Prostate gland (tissue), 2 donors: ENCODE measurements at regions not wholly inside any gene's neighbourhood (a gene's known extent, or its start where the extent isn't known, plus 50 kb on each side); places are given as distances from the start of the nearest gene placed in this dataset.

Source experiments
- DNase-seq: peaks from one replicate; pipeline ENCODE4 v3.0.0-alpha.2; 2019; ENCODE audit warnings: low spot score
- H3K27ac ChIP-seq, 2 donors: fragments of 200-600 bp; sonication (generic); 2 replicates each; pipeline ENCODE4 v1.5.1; 2017 to 2019
- H3K27me3 ChIP-seq: fragments of 200-600 bp; sonication (generic); replicated peaks from 2 replicates; pipeline ENCODE4 v1.5.1; 2019; ENCODE audit not compliant: insufficient read depth
- H3K36me3 ChIP-seq, 2 donors: fragments of 200-600 bp; sonication (generic); 1 replicate in 1 of 2; 2 replicates in 1 of 2; pipeline versions ENCODE4 v1.5.1 to v1.8.1; 2017 to 2019
- H3K4me1 ChIP-seq: fragments of 200-600 bp; sonication (generic); replicated peaks from 2 replicates; pipeline ENCODE4 v1.5.1; 2019
- H3K4me3 ChIP-seq, 2 donors: fragments of 200-600 bp; sonication (generic); 2 replicates each; pipeline ENCODE4 v1.5.1; 2017 to 2019
- H3K9me3 ChIP-seq: fragments of 200-600 bp; sonication (generic); 2 replicates; pipeline ENCODE4 v1.5.1; 2017
- POLR2A ChIP-seq: fragments of 450-650 bp; IDR thresholded peaks from one replicate; pipeline ENCODE4 v1.6.1; 2016; ENCODE audit warnings: antibody characterized with exemption, mild to moderate bottlenecking
- POLR2AphosphoS5 ChIP-seq: sonication (generic); formaldehyde crosslinking; IDR thresholded peaks from one replicate; pipeline ENCODE4 v1.6.1; 2017; ENCODE audit warnings: antibody characterized with exemption
- WGBS: methylation state at CpG from one replicate; pipeline ENCODE4 v1.1.5; 2018; 5-methylcytosine and 5-hydroxymethylcytosine counted together
- intact Hi-C: fragments of 100-400 bp; cut with DNase I; formaldehyde crosslinking; loops from one replicate; pipeline ENCODE4 v1.14.2; 2022
- TF ChIP-seq, protein P1 (sequence below), 4 experiments: fragments of 200-600 bp in 2 of 4; fragments of 450-650 bp in 2 of 4; sonication (generic) in 2 of 4; IDR thresholded peaks; 1 replicate in 3 of 4; 2 replicates in 1 of 4; pipeline ENCODE4 v1.5.1; 2016 to 2019; ENCODE audit warnings: antibody characterized with exemption in 4 of 4, mild to moderate bottlenecking in 2 of 4, moderate library complexity in 2 of 4

DNA sequence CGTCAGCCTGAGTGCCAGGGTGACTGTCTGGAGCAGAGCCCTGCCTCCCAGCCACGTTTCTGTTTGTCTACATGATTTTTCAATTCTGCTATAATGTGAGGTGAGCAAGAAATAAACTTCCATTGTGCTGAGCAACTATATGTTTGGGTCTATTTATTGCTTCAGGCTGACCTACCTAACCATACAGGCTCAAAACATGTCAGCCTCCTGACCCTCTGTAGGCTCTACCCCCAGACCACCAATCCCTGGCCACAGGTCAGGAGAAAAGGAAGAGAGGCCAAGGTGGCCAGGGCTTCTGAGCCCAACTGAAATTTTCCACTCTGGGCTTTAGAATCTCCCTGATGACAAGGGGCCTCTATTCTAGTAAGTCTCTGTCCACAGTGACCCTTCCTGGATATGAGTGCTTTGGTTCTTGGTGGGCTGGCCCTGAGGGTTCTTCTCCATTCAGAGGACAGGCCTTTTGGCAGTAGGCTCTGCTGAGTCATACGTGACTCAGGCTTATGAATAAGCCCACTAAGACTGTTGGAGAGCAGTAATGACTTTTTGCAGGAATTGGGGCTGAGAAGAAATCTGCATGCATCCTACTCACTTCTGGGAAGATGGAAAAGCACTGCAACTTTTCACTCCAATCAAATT lies 117.2 kb upstream of the TBCA start:
- TF ChIP-seq, protein P1, sequence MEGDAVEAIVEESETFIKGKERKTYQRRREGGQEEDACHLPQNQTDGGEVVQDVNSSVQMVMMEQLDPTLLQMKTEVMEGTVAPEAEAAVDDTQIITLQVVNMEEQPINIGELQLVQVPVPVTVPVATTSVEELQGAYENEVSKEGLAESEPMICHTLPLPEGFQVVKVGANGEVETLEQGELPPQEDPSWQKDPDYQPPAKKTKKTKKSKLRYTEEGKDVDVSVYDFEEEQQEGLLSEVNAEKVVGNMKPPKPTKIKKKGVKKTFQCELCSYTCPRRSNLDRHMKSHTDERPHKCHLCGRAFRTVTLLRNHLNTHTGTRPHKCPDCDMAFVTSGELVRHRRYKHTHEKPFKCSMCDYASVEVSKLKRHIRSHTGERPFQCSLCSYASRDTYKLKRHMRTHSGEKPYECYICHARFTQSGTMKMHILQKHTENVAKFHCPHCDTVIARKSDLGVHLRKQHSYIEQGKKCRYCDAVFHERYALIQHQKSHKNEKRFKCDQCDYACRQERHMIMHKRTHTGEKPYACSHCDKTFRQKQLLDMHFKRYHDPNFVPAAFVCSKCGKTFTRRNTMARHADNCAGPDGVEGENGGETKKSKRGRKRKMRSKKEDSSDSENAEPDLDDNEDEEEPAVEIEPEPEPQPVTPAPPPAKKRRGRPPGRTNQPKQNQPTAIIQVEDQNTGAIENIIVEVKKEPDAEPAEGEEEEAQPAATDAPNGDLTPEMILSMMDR (IDR thresholded peaks at IDR 0.05) = no peak
- TF ChIP-seq POLR2AphosphoS5 (no peak), POLR2A (no peak)
- Histone ChIP-seq H3K4me3 (no peak overlapping the region), H3K27ac (no peak overlapping the region), H3K36me3 (no peaks in the 10 kb centered on the region), H3K4me1 (no peaks in the 10 kb centered on the region), H3K27me3 (no peaks in the 10 kb centered on the region), H3K9me3 (no peaks in the 10 kb centered on the region)
- intact Hi-C loops = no loop called here
- 78% methylated on average over 3 of the region's 3 CpGs for WGBS
- no peak for DNase-seq

DNA sequence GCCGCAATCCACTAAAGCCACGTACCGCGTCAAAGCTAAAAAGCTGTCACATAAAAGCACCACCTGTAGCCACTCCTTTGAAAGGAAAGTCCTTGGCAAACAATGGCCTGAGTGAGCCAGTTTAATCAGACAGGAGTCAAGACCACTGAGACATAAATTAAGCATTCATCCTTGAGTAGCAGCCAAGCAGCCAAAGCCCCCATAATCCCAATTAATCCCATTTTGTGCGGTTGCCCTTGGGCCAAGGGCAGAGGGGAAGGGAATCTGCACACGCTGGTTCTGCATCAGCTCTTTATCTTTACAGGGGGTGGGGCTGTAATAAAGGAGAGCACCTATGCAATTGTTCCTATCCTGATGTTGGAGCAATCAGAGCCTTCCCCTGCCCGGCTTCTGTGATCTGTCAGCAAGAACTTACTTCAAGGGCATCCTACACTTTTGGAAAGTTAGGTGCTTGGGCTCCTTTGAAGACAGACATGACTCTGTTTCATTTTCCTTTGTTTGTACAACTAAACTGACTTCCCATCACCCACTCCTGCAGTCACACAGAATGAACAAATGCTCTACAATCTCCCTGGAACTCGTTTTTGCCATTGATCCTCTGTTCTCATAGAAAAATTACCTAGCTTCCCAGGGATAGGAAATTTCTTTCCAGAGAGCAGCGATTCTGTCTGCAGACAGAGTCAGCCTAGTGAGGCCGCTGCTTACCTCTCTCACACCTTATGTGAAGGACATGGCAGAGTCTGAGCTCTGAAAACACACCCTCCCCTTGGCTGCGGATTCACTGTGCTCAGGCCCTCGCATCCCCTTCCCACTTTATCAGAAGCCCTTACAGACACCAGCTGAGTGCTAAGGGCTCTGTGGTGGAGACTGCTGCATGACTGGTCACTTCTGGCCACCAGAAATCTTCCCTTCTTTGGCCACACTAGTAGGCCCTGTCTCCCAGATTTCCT lies 116.2 kb upstream of the TBCA start:
- H3K9me3 ChIP-seq = no peaks in the 10 kb centered on the region
- 56% methylated on average over 12 of the region's 12 CpGs for WGBS
- intact Hi-C loops = no loop called here
- H3K4me3 ChIP-seq = no peak overlapping the region
- no peak for DNase-seq
- TF ChIP-seq, protein P1 (IDR thresholded peaks at IDR 0.05) = no peak
- TF ChIP-seq POLR2AphosphoS5 (no peak), POLR2A (no peak)
- no peaks in the 10 kb centered on the region for H3K4me1 ChIP-seq
- H3K36me3 ChIP-seq = no peaks in the 10 kb centered on the region
- no peak overlapping the region for H3K27ac ChIP-seq
- H3K27me3 ChIP-seq = no peaks in the 10 kb centered on the region

DNA sequence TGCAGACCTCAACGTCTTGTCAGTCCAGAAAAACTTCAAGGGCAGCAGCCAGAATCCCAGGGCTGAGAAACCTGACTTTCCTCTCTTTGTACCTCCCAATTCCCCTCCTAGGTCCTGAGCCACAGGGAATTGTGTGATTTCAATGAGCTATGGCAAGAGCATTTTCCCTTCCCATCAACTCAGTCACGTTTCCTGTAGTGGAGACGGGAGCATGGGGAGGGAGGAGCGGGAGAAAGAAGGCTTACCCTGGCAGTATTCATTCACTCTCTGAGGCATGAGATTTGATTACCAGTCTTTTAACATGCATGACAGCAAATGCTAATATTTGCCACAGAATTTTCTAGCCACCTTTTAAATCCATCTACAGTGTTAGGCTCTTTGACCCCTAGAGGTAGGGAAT lies 109.4 kb upstream of the TBCA start:
- no peaks in the 10 kb centered on the region for H3K27me3 ChIP-seq
- no peak overlapping the region for H3K27ac ChIP-seq
- H3K9me3 ChIP-seq = no peaks in the 10 kb centered on the region
- no peak overlapping the region for H3K4me3 ChIP-seq
- no peaks in the 10 kb centered on the region for H3K36me3 ChIP-seq
- no peaks in the 10 kb centered on the region for H3K4me1 ChIP-seq
- no peak for DNase-seq
- WGBS = 54% methylated on average over 4 of the region's 4 CpGs
- TF ChIP-seq POLR2A (no peak), POLR2AphosphoS5 (no peak)
- TF ChIP-seq, protein P1 (IDR thresholded peaks at IDR 0.05) = no peak
- intact Hi-C loops = no loop called here

DNA sequence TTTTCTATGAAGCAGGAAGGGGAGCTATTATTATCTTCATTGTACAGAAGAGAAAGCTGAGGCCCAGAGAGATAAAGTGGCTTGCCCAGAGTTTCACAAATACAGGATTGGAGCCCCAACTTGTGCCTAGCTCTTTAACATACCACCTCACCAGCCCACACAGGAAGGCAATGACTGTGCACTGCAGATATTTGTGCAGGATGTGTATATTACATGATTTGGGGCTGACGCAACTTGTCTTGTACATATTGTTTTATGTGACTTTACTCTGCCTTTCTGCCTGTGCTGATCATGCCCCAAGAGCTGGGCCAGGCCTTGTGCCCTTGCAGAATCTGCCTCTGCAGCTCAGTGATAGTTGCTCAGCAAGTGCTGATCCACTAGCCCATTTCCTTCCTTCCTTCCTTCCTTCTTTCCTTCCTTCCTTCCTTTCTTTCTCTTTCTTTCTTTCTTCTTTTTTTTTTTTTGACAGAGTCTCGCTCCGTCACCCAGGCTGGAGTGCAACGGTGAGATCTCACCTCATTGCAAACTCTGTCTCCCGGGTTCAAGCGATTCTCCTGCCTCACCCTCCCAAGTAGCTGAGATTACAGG lies 106.6 kb upstream of the TBCA start:
- Histone ChIP-seq H3K27ac (no peak overlapping the region), H3K4me3 (no peak overlapping the region), H3K4me1 (no peaks in the 10 kb centered on the region), H3K27me3 (no peaks in the 10 kb centered on the region), H3K9me3 (no peaks in the 10 kb centered on the region), H3K36me3 (no peaks in the 10 kb centered on the region)
- TF ChIP-seq, protein P1 (IDR thresholded peaks at IDR 0.05) = no peak
- TF ChIP-seq POLR2AphosphoS5 (no peak), POLR2A (no peak)
- intact Hi-C loops = no loop called here
- DNase-seq = no peak
- WGBS = 93% methylated on average over 6 of the region's 6 CpGs
